ENCODE measurements at regions not wholly inside any gene's neighbourhood (a gene's known extent, or its start where the extent isn't known, plus 50 kb on each side); places are given as distances from the start of the nearest gene placed in this dataset.

GRCh38 chr14:99026471-99026870 lies 245.5 kb downstream of the BCL11B start:
- H3K27ac ChIP-seq = no peak overlapping the region
- TF ChIP-seq ZFX (IDR thresholded peaks at IDR 0.05; ENCODE audit: borderline replicate concordance) = no peak
- TF ChIP-seq CTCF (IDR thresholded peaks at IDR 0.05) = no peak

- TF ChIP-seq CTCF (IDR thresholded peaks at IDR 0.05) (no peak), ZFX (IDR thresholded peaks at IDR 0.05; ENCODE audit: borderline replicate concordance) (no peak)
- no peak overlapping the region for H3K27ac ChIP-seq
Observed at GRCh38 chr14:99028041-99028440, 244.0 kb downstream of the BCL11B start.

- TF ChIP-seq ZFX (IDR thresholded peaks at IDR 0.05; ENCODE audit: borderline replicate concordance) (no peak), CTCF (IDR thresholded peaks at IDR 0.05) (no peak)
- H3K27ac ChIP-seq = no peak overlapping the region
Observed at GRCh38 chr14:99028521-99028920, 243.5 kb downstream of the BCL11B start.

GRCh38 chr14:99029145-99029915 lies 242.7 kb downstream of the BCL11B start:
- TF ChIP-seq CTCF (IDR thresholded peaks at IDR 0.05) (no peak), ZFX (IDR thresholded peaks at IDR 0.05; ENCODE audit: borderline replicate concordance) (no peak)
- no peak overlapping the region for H3K27ac ChIP-seq

GRCh38 chr14:99029916-99030305 lies 242.1 kb downstream of the BCL11B start:
- no peak for TF ChIP-seq ZFX (IDR thresholded peaks at IDR 0.05; ENCODE audit: borderline replicate concordance)
- TF ChIP-seq CTCF (IDR thresholded peaks at IDR 0.05) = no peak
- no peak overlapping the region for H3K27ac ChIP-seq

- TF ChIP-seq ZFX (IDR thresholded peaks at IDR 0.05; ENCODE audit: borderline replicate concordance) = no peak
- no peak for TF ChIP-seq CTCF (IDR thresholded peaks at IDR 0.05)
- H3K27ac ChIP-seq = no peak overlapping the region
Observed at GRCh38 chr14:99030454-99030853, 241.5 kb downstream of the BCL11B start.

GRCh38 chr14:99032759-99033158 lies 239.2 kb downstream of the BCL11B start:
- TF ChIP-seq ZFX (IDR thresholded peaks at IDR 0.05; ENCODE audit: borderline replicate concordance) (no peak), CTCF (IDR thresholded peaks at IDR 0.05) (no peak)

More at GRCh38 chr14:99032759-99033158, 239.2 kb downstream of the BCL11B start:
- H3K27ac ChIP-seq = no peak overlapping the region
